ENCODE measurements at regions not wholly inside any gene's neighbourhood (a gene's known extent, or its start where the extent isn't known, plus 50 kb on each side); places are given as distances from the start of the nearest gene placed in this dataset.

- TF ChIP-seq CTCF (IDR thresholded peaks at IDR 0.05; ENCODE audit: low read length), result no peak
- TF ChIP-seq EZH2 (IDR thresholded peaks at IDR 0.05; ENCODE audit: borderline replicate concordance, low read length), result no peak
Measured at GRCh38 chr5:106962464-106963230, 708.1 kb downstream of the EFNA5 start.
